GM12892 (cell line): ENCODE measurements at regions not wholly inside any gene's neighbourhood (a gene's known extent, or its start where the extent isn't known, plus 50 kb on each side); places are given as distances from the start of the nearest gene placed in this dataset.

Source experiments
- POLR2A ChIP-seq: IDR thresholded peaks from 2 replicates; pipeline ENCODE4 v1.6.1; 2011; ENCODE audit warnings: low read depth, low read length, control low read depth
- POLR2AphosphoS5 ChIP-seq: IDR thresholded peaks from 2 replicates; pipeline ENCODE4 v1.6.1; 2011; ENCODE audit warnings: low read depth, low read length, control low read depth

GRCh38 chr20:61053889-61054288 lies 198.2 kb upstream of the CDH4 start:
- TF ChIP-seq POLR2AphosphoS5: no peak
- no peak for TF ChIP-seq POLR2A
